DMS153 treated with DMSO at 0.1 percent for 48 hours (cell line): ENCODE measurements at regions not wholly inside any gene's neighbourhood (a gene's known extent, or its start where the extent isn't known, plus 50 kb on each side); places are given as distances from the start of the nearest gene placed in this dataset.

Experiments
- DNase-seq: peaks from one replicate; lab custom pipeline; 2025; ENCODE audit not compliant: unreplicated experiment; lab: John Stamatoyannopoulos, UW

- no peak for DNase-seq
Measured at GRCh38 chr12:66045506-66045905, 85.0 kb downstream of the LLPH start.

GRCh38 chr12:66044731-66045130 lies 85.8 kb downstream of the LLPH start:
- DNase-seq = no peak

DNA sequence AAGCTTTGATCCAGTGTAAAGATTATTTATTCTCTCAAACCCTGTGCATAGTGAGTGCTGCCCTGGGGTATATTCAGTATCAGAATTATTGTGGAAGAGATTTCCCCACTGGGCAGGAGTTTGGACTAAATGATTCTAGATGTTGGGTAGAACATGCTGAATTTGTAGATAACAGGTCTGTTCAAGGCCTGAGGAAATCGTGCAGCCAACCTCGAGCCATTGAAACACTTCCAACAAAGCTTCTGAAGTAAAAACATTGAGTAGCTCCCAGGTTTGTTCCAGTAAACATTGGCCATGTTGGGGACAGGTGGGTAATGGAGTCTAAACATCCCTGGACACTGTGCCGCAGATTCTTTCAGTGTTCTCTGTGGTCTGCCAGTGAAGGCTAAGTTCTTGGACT lies 87.5 kb downstream of the LLPH start:
- no peak for DNase-seq

DNA sequence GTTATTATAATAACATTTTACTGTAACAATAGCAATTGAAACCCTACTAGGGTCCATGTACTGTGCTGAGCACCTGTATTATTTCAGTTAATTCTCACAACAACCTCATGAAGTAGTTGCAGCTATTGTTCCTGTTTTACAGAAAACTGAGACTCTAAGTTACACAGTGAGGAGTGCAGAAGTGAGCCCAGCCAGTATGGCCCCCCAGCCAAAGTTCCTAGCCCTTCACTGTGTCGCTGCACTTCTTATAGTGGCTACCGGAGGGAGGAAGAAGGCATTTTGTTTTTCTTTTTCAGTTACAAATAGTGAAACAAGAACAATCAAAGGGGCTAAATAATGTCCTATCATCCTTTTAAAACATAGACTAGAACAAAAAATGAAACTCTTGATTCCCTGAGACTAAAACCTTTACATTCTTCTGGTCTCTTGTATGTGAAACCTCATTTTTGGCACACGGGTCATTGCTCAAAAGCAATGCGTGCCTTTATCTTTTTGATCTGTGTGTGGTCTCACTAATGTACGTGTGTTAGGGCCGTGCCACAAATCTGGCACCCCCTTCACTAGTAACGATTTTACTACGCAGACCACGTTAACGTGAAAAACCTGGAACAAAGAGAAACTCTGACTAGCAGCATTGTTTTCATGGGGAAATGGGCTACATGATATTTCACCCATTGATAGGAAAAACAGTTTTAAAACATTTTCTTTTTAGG lies 88.7 kb downstream of the LLPH start:
- no peak for DNase-seq

GRCh38 chr12:66036317-66036716 lies 94.2 kb downstream of the LLPH start:
- no peak for DNase-seq

GRCh38 chr12:66035288-66035966 lies 95.1 kb downstream of the LLPH start:
- DNase-seq = peak; percentile 1

DNA sequence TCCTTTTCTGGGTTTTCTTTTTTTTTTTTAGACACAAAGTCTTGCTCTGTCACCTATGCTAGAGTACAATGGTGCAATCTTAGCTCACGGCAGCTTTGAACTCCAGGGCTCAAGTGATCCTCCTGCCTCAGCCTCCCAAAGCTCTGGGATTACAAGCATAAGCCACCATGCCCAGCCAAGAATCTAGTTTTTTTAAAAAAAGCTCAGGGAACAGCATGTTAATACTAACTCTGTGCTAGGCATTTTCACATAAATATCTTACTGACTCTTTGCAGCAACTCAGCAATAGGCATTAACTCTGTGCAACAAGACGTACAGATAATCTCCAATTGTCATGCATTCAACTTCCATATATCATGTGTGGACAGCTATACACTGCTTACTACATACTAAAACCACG lies 97.4 kb downstream of the LLPH start:
- DNase-seq = no peak

- no peak for DNase-seq
Measured at GRCh38 chr12:66032739-66033138, 97.8 kb downstream of the LLPH start.

- no peak for DNase-seq
Measured at GRCh38 chr12:66030217-66030781, 100.3 kb downstream of the LLPH start.

GRCh38 chr12:66028390-66028789 lies 102.2 kb downstream of the LLPH start:
- no peak for DNase-seq

- no peak for DNase-seq
Measured at GRCh38 chr12:66025477-66025876, 105.1 kb downstream of the LLPH start.

- DNase-seq = no peak
Measured at GRCh38 chr12:66024949-66025348, 105.6 kb downstream of the LLPH start.

- no peak for DNase-seq
Measured at GRCh38 chr12:66020481-66020880, 110.1 kb downstream of the LLPH start.

- no peak for DNase-seq
Measured at GRCh38 chr12:66017736-66018135, 112.8 kb downstream of the LLPH start.
